ENCODE measurements at regions not wholly inside any gene's neighbourhood (a gene's known extent, or its start where the extent isn't known, plus 50 kb on each side); places are given as distances from the start of the nearest gene placed in this dataset.

- no peak for TF ChIP-seq CTCF (IDR thresholded peaks at IDR 0.05)
- TF ChIP-seq EZH2 (IDR thresholded peaks at IDR 0.05) = no peak
Observed at GRCh38 chr3:193148688-193149473, 92.1 kb upstream of the PLAAT1 start.

All from neural progenitor cell (in vitro differentiated cells).